Uterus (tissue), 2 donors: ENCODE measurements at regions not wholly inside any gene's neighbourhood (a gene's known extent, or its start where the extent isn't known, plus 50 kb on each side); places are given as distances from the start of the nearest gene placed in this dataset.

Experiments
- CTCF ChIP-seq, 4 experiments: fragments of 200-600 bp in 2 of 4; fragments of 450-650 bp in 2 of 4; sonication (generic) in 2 of 4; IDR thresholded peaks; one replicate each; pipeline ENCODE4 v1.5.1; 2016 to 2019; ENCODE audit warnings: antibody characterized with exemption in 4 of 4, mild to moderate bottlenecking in 2 of 4, moderate library complexity in 1 of 4
- POLR2A ChIP-seq, 2 donors: fragments of 450-650 bp; IDR thresholded peaks; one replicate each; pipeline ENCODE4 v1.6.1; 2016; ENCODE audit warnings: antibody characterized with exemption in 2 of 2, mild to moderate bottlenecking in 1 of 2, moderate library complexity in 1 of 2

- no peak for TF ChIP-seq CTCF (IDR thresholded peaks at IDR 0.05)
- TF ChIP-seq POLR2A (IDR thresholded peaks at IDR 0.05): no peak
Measured at GRCh38 chr22:49600891-49601431, 226.7 kb downstream of the BRD1 start.
